Keratinocyte (primary cell): ENCODE measurements at regions not wholly inside any gene's neighbourhood (a gene's known extent, or its start where the extent isn't known, plus 50 kb on each side); places are given as distances from the start of the nearest gene placed in this dataset.
"Not testable (repeated sequence)": the region's sequence is repeated elsewhere in the genome, so short reads cannot be mapped to it uniquely, and the experiment has no call there.

Experiments used
- DNase-seq: peaks from one replicate; pipeline ENCODE4 v3.0.0-alpha.2; 2011; ENCODE audit warnings: low read depth, missing footprints, low spot score
- FAIRE-seq: peaks from 2 replicates; lab custom pipeline; 2011; peaks lifted over from hg19 to GRCh38; lab: Jason Lieb, UNC
- H2AFZ ChIP-seq: 2 replicates; pipeline ENCODE4 v1.6.0; 2012; ENCODE audit warnings: low read length, control low read depth, inconsistent platforms; ENCODE audit not compliant: control insufficient read depth
- H3K27ac ChIP-seq: 2 replicates; pipeline ENCODE4 v1.5.1; 2011; ENCODE audit warnings: low read length; ENCODE audit not compliant: control insufficient read depth, insufficient read depth
- H3K27me3 ChIP-seq: 3 replicates; pipeline ENCODE4 v1.6.0; 2011; ENCODE audit warnings: low read length; ENCODE audit not compliant: control insufficient read depth, insufficient read depth; ENCODE audit errors: extremely low read depth
- H3K36me3 ChIP-seq, 2 experiments: 2 replicates in 1 of 2; 3 replicates in 1 of 2; pipeline ENCODE4 v1.5.1; 2011; ENCODE audit warnings: low read length in 2 of 2, mild to moderate bottlenecking in 1 of 2; ENCODE audit not compliant: control insufficient read depth in 2 of 2, insufficient read depth in 2 of 2; ENCODE audit errors: extremely low read depth in 1 of 2
- H3K4me1 ChIP-seq: 3 replicates; pipeline ENCODE4 v1.5.1; 2011; ENCODE audit warnings: low read length; ENCODE audit not compliant: control insufficient read depth, insufficient read depth; ENCODE audit errors: extremely low read depth
- H3K4me2 ChIP-seq: 3 replicates; pipeline ENCODE4 v1.6.0; 2011; ENCODE audit warnings: low read depth, low read length; ENCODE audit not compliant: control insufficient read depth, insufficient read depth; ENCODE audit errors: extremely low read depth
- H3K4me3 ChIP-seq, 3 experiments: fragments of 200-600 bp in 1 of 3; sonication (generic) in 1 of 3; 2 replicates in 2 of 3; 3 replicates in 1 of 3; pipeline ENCODE4 v1.5.1; 2011 to 2016; ENCODE audit warnings: low read length in 3 of 3, mild to moderate bottlenecking in 3 of 3, control low read depth in 2 of 3, inconsistent platforms in 1 of 3, low read depth in 1 of 3, mixed read lengths in 1 of 3, mixed run types in 1 of 3, moderate library complexity in 1 of 3; ENCODE audit not compliant: control insufficient read depth in 2 of 3, insufficient read depth in 2 of 3; ENCODE audit errors: extremely low read depth in 1 of 3
- H3K79me2 ChIP-seq: 2 replicates; pipeline ENCODE4 v1.6.0; 2012; ENCODE audit warnings: low read length; ENCODE audit not compliant: control insufficient read depth, insufficient read depth
- H3K9ac ChIP-seq: 3 replicates; pipeline ENCODE4 v1.6.0; 2011; ENCODE audit warnings: low read length; ENCODE audit not compliant: control insufficient read depth, insufficient read depth; ENCODE audit errors: extremely low read depth
- H3K9me1 ChIP-seq: 3 replicates; pipeline ENCODE4 v1.6.0; 2011; ENCODE audit warnings: low read length; ENCODE audit not compliant: control insufficient read depth, insufficient read depth; ENCODE audit errors: extremely low read depth
- H3K9me3 ChIP-seq: 2 replicates; pipeline ENCODE4 v1.5.1; 2012; ENCODE audit warnings: low read depth, low read length; ENCODE audit not compliant: control insufficient read depth
- H4K20me1 ChIP-seq: 3 replicates; pipeline ENCODE4 v1.6.0; 2011; ENCODE audit warnings: low read length; ENCODE audit not compliant: control insufficient read depth, insufficient read depth; ENCODE audit errors: extremely low read depth
- EZH2 ChIP-seq: IDR thresholded peaks from one replicate; pipeline ENCODE4 v1.6.1; 2012; ENCODE audit warnings: inconsistent platforms, mild to moderate bottlenecking, low read length, moderate library complexity
- dilution Hi-C: fragments of 300-500 bp; cut with MboI; formaldehyde crosslinking; loops from one replicate; pipeline ENCODE4 v1.7.0; 2020; ENCODE audit warnings: low sequenced_read_pairs; ENCODE audit not compliant: extremely low pct_ligation_motif_present
- TF ChIP-seq, protein P1 (sequence below), 3 experiments: IDR thresholded peaks in 1 of 3; conservative IDR thresholded peaks in 1 of 3; optimal IDR thresholded peaks in 1 of 3; 2 replicates in 2 of 3; 3 replicates in 1 of 3; pipeline versions ENCODE3 to v1.5.1; 2011; ENCODE audit warnings: low read length in 3 of 3, mild to moderate bottlenecking in 3 of 3, moderate library complexity in 2 of 3, control low read depth in 1 of 3, inconsistent platforms in 1 of 3; ENCODE audit not compliant: insufficient read depth in 2 of 3; ENCODE audit errors: extremely low read depth in 1 of 3

DNA sequence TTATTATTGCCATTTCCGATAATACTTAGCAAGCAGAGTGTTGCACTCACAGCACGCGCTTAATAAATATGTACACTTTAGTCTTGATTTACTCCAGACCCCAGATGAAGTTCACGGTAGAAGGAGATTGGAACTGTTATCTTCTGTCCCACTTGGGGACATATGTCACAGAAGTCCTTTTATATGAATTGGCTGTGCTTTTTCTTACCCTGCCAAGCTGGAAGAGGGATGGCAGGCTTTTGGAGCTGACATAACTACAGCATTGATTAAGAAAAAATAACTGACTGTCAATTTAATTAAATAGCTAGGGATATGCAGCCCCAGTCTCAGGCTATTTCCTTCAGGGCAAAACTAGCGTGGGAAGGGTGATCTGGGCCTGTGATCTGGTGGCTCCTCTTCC, 182.2 kb downstream of the SH2D4B start:
- Histone ChIP-seq H3K36me3 (no peaks in the 10 kb centered on the region), H3K27me3 (no peaks in the 10 kb centered on the region), H3K9me1 (no peaks in the 10 kb centered on the region), H3K4me3 (no peak overlapping the region), H3K4me1 (no peaks in the 10 kb centered on the region), H3K27ac (no peak overlapping the region), H3K9ac (no peak overlapping the region), H4K20me1 (no peaks in the 10 kb centered on the region), H3K9me3 (no peaks in the 10 kb centered on the region), H2AFZ (no peak overlapping the region), H3K79me2 (no peaks in the 10 kb centered on the region), H3K4me2 (no peak overlapping the region)
- FAIRE-seq (no peak), DNase-seq (no peak)
- dilution Hi-C loops: no loop called here
- TF ChIP-seq, protein P1, sequence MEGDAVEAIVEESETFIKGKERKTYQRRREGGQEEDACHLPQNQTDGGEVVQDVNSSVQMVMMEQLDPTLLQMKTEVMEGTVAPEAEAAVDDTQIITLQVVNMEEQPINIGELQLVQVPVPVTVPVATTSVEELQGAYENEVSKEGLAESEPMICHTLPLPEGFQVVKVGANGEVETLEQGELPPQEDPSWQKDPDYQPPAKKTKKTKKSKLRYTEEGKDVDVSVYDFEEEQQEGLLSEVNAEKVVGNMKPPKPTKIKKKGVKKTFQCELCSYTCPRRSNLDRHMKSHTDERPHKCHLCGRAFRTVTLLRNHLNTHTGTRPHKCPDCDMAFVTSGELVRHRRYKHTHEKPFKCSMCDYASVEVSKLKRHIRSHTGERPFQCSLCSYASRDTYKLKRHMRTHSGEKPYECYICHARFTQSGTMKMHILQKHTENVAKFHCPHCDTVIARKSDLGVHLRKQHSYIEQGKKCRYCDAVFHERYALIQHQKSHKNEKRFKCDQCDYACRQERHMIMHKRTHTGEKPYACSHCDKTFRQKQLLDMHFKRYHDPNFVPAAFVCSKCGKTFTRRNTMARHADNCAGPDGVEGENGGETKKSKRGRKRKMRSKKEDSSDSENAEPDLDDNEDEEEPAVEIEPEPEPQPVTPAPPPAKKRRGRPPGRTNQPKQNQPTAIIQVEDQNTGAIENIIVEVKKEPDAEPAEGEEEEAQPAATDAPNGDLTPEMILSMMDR (optimal IDR thresholded peaks at IDR 0.05 in 1 of 3, IDR thresholded peaks at IDR 0.05 in 1 of 3, conservative IDR thresholded peaks at IDR 0.05 in 1 of 3; ENCODE audit: extremely low read depth in 1 of 3, insufficient read depth in 2 of 3, low read length in 3 of 3): no peak
- no peak for TF ChIP-seq EZH2

DNA sequence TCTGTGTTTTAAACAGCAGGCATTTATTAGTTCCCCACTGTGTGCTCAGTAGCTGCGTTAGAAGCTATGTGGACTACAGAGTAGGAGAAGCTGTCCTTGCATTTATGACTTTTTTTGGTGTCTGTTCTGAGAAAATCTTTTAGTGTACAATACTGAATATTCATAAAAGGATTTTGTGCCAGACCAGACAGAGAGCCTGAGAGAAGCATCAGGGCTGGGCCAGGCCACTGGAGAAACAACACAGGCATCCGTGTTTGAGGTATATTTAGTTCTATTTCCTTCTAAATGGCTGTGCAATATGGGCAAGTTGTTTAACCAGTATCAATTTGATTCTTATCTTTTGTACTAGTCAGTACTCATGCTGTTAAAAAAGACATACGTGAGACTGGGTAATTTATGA, 182.8 kb downstream of the SH2D4B start:
- FAIRE-seq: no peak
- dilution Hi-C loops: no loop called here
- Histone ChIP-seq H2AFZ (no peak overlapping the region), H3K79me2 (no peaks in the 10 kb centered on the region), H3K9me3 (no peaks in the 10 kb centered on the region), H3K27ac (no peak overlapping the region), H3K9ac (no peak overlapping the region), H3K27me3 (no peaks in the 10 kb centered on the region), H3K4me3 (no peak overlapping the region), H4K20me1 (no peaks in the 10 kb centered on the region), H3K4me1 (no peaks in the 10 kb centered on the region), H3K9me1 (no peaks in the 10 kb centered on the region), H3K4me2 (no peak overlapping the region), H3K36me3 (no peaks in the 10 kb centered on the region)
- DNase-seq: no peak
- TF ChIP-seq EZH2: no peak
- TF ChIP-seq, protein P1 (optimal IDR thresholded peaks at IDR 0.05 in 1 of 3, IDR thresholded peaks at IDR 0.05 in 1 of 3, conservative IDR thresholded peaks at IDR 0.05 in 1 of 3; ENCODE audit: extremely low read depth in 1 of 3, insufficient read depth in 2 of 3, low read length in 3 of 3): no peak

DNA sequence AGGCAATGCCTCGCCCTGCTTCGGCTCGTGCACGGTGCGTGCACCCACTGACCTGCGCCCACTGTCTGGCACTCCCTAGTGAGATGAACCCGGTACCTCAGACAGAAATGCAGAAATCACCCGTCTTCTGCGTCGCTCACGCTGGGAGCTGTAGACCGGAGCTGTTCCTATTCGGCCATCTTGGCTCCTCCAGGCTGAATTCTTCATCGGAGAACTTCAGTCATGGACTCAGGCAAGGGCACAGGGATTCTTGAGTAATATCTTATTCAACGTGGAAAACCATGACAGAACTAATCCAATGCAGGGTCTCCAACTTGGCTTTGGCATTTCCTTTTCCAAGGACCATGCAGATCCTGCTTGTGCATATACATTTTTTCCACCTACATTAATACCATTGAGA, 190.7 kb downstream of the SH2D4B start:
- H4K20me1 ChIP-seq, dilution Hi-C loops, H3K36me3 ChIP-seq: not testable (repeated sequence)

More for the DNA sequence above, 190.7 kb downstream of the SH2D4B start:
- FAIRE-seq, H3K79me2 ChIP-seq, H3K9ac ChIP-seq, H3K27me3 ChIP-seq, H3K9me3 ChIP-seq, H3K4me3 ChIP-seq, H3K27ac ChIP-seq, H2AFZ ChIP-seq, H3K4me2 ChIP-seq, DNase-seq, H3K9me1 ChIP-seq, H3K4me1 ChIP-seq: not testable (repeated sequence)
